GM21390 (cell line): ENCODE measurements at regions not wholly inside any gene's neighbourhood (a gene's known extent, or its start where the extent isn't known, plus 50 kb on each side); places are given as distances from the start of the nearest gene placed in this dataset.
"Not testable (repeated sequence)": the region's sequence is repeated elsewhere in the genome, so short reads cannot be mapped to it uniquely, and the experiment has no call there.

Experiments used
- ATAC-seq: cut with Tn5 transposase; IDR thresholded peaks from one replicate; pipeline ENCODE4 v1.9.1; 2021; ENCODE audit not compliant: unreplicated experiment

DNA sequence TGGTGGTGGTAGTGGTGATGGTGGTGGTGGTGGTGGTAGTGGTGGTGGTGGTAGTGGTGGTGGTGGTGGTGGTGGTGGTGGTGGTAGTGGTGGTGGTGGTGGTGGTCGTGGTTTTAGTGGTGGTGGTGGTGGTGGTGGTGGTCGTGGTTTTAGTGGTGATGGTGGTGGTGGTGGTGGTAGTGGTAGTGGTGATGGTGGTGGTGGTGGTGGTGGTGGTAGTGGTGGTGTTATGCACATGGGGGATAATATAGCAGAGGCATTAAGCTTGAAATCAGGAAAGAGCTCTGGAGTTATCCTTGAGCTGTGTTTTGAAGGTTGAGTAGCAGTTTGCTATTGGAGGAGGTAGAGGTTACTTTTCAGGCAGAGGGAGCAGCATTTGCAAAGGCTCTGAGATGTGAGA lies 94.6 kb upstream of the TPTE start:
- not testable (repeated sequence) for ATAC-seq

- not testable (repeated sequence) for ATAC-seq
Measured at GRCh38 chr21:10427277-10427676, 94.1 kb upstream of the TPTE start.

DNA sequence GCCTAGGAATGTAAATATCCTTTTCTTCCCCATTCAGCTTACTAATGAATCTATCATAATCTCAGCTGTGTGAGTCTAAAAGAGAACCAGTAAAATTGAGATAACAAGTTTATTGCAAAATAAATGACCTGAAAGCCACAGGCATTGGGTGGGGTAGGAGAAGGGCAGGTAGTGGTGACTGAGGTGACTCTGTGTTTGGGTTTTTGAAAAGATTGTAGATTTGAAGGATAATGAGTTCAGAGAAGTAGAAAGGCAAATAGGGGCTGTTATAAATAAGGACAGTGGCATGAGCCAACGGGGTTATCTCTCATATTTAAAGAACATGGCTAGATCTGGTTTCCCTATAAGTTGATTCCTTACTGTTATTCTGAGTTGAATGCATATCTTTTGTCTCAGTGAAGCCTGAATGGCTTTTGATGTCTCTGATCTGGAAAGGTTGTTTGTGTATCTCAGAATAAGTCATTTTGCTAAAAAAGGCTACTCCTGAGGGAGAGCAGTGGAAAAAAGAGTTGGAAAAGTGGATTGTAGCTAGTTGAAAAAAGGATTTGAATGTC lies 92.3 kb upstream of the TPTE start:
- not testable (repeated sequence) for ATAC-seq

DNA sequence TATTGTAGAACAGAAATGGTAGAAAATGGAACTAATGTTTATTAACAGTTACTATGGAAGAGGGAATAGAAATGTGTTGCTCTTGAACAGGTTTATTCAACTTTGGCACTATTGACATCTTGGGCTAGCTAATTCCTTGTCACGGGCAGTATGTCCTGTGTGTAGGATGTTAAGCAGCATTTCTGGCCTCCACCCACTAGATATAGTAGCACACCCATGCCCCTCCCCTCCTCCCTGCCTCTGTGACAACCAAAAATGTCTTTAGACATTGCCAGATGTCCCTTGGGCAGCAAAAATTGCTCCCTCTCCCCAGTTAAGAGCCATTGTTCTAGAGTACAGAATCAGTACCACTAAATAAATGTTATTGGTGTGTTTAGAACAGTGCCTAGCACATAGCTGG lies 91.4 kb upstream of the TPTE start:
- no peak for ATAC-seq

GRCh38 chr21:10431995-10432394 lies 89.4 kb upstream of the TPTE start:
- ATAC-seq: not testable (repeated sequence)

DNA sequence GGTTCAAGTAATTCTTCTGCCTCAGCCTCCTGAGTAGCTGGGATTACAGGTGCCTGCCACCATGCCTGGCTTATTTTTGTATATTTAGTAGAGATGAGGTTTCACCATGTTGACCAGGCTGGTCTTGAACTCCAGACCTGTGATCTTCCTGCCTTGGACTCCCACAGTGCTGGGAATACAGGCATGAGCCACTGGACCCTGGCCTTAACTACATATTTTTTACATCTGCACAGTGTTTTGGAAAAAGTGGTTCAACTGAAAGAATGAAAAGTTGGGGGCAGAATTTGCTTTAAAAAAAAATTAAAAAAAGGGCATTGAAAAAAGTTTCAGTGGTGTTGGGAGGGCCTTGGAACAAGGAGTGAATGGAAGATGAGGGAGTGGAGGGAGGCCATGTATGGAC lies 88.9 kb upstream of the TPTE start:
- ATAC-seq: not testable (repeated sequence)

GRCh38 chr21:10437977-10438376 lies 83.4 kb upstream of the TPTE start:
- not testable (repeated sequence) for ATAC-seq

- not testable (repeated sequence) for ATAC-seq
Measured at GRCh38 chr21:10440639-10441038, 80.7 kb upstream of the TPTE start.

GRCh38 chr21:10442018-10442417 lies 79.4 kb upstream of the TPTE start:
- ATAC-seq: not testable (repeated sequence)

- ATAC-seq: not testable (repeated sequence)
Measured at GRCh38 chr21:10445685-10446084, 75.7 kb upstream of the TPTE start.

DNA sequence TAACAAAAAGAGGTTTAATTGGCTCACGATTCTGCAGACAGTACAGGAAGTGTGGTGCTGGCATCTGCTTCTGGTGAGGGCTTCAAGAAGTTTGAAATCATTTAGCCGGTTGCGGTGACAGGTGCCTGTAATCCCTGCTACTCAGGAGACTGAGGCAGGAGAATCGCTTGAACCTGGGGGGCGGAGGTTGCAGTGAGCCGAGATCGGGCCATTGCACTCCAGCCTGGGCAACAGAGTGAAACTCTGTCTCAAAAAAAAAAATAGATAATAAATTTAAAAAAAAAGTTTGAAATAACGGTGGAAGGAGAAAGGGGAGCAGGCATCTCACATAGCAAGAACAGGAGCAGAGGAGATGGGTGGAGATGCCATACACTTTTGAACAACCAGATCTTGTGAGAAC lies 71.9 kb upstream of the TPTE start:
- ATAC-seq: not testable (repeated sequence)

GRCh38 chr21:10451274-10451673 lies 70.1 kb upstream of the TPTE start:
- ATAC-seq: not testable (repeated sequence)

DNA sequence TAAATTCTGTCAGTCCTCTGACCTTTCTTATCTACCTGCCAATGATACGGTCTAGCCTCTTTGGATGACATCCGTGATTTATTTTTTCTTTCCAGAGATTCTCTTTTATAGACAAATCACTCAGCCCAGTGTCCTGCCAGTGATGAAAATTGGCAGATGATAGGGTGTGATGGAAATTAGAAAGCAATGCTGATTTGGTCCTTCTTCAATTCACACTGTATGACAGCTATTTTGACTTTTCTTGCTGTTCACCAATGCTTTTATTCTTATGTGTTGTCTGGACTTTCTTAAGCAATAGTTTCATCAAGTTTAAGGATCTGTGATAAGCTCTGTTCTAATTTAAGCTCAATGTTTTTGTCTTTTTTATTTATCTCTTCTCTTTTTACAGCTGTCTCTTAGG lies 63.6 kb upstream of the TPTE start:
- not testable (repeated sequence) for ATAC-seq

DNA sequence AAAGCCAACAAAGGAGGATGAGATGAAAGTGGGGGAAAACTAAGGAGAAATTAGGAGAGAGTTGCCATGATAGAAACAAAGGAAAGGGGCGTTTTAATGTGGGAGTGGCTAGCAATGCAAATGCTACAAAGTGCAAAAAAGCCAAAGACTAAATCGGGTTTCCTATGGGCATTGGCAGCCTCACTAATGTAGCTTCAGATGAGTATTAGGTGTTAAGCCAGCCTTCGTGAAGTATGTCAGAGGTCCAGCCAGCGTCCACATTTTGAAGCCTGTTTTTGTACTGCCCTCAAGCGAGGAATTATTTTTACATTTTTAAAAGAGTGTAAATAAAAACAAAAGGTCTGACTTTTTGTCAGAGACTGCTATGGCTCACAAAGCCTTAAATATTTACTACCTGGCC lies 60.4 kb upstream of the TPTE start:
- not testable (repeated sequence) for ATAC-seq

DNA sequence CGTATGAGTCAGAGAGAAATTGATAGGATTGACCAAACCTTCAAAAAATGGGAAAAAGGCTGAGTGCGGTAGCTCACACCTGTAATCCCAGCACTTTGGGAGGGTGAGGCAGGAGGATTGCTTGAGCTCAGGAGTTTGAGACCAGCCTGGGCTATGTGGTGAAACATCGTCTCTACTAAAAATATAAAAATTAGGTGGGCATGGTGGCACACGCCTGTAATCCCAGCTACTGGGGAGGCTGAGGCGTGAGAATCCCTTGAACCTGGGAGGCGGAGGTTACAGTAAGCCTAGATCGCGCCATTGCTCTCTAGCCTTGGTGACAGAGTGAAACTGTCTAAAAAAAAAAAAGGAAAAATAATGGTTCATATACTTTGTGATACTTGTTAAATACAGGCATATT lies 59.9 kb upstream of the TPTE start:
- not testable (repeated sequence) for ATAC-seq

DNA sequence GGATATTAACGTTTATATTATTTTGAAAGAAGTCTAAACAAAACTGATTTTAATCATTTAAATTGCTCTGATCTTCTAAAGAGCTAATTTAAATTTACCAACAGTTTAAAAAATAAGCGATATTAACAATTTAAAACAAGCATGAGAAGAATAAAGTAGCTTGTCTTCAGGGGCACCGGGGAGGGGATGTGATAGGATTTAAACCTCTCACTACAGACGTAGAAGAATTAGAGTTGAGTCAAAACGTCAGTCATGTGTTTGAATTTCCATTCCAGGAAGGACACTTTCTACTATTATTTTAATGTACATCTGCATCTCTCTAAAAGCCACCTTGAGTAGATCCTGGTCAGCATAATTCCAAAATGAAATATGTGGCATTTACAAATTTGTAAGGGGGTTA lies 58.2 kb upstream of the TPTE start:
- ATAC-seq: no peak

DNA sequence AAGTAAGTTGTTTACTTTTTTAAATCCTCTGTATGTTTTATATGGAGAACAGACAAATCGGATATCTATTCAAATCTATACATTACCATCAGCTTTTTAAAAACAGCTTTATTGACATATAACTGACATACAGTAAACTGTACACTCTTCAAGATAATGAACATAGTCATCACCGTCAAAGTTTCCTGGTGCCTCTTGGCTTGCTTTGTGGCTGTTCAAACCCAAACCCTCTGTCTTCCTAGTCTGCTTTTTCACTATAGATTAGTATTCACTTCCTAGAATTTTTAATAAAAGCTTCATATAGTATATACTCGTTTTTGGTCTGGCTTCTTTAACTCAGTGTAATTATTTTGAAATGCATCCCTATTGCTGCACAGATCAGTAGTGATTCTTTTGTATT lies 56.4 kb upstream of the TPTE start:
- ATAC-seq: no peak

- not testable (repeated sequence) for ATAC-seq
Measured at GRCh38 chr21:10465524-10466110, 55.8 kb upstream of the TPTE start.

- no peak for ATAC-seq
Measured at GRCh38 chr21:10466200-10466599, 55.2 kb upstream of the TPTE start.
